ENCODE measurements at regions not wholly inside any gene's neighbourhood (a gene's known extent, or its start where the extent isn't known, plus 50 kb on each side); places are given as distances from the start of the nearest gene placed in this dataset.

- H3K4me3 ChIP-seq (ENCODE audit: low read depth, low read length): no peak overlapping the region
- DNase-seq (ENCODE audit: low read depth): no peak
- no peak for TF ChIP-seq CTCF (IDR thresholded peaks at IDR 0.05; ENCODE audit: insufficient read depth, low read depth, low read length, missing control alignments)
Measured at GRCh38 chr2:79210274-79210917, 50.8 kb upstream of the REG3A start.

All from GM12865 (cell line).